ENCODE measurements at regions not wholly inside any gene's neighbourhood (a gene's known extent, or its start where the extent isn't known, plus 50 kb on each side); places are given as distances from the start of the nearest gene placed in this dataset.

- WGBS, 2 donors: 38 to 56% methylated on average over 2 of the region's 2 CpGs
- peaks cover 0 to 36% (median 11%) of the 10 kb centered on the region in 11 donors for H3K9me3 ChIP-seq
- DNase-seq: no peak
- no peak overlapping the region for H3K27ac ChIP-seq
- no peaks in the 10 kb centered on the region for H3K27me3 ChIP-seq
- TF ChIP-seq CTCF (IDR thresholded peaks at IDR 0.05): no peak
- H3K4me3 ChIP-seq: no peak overlapping the region
- H3K36me3 ChIP-seq: no peaks in the 10 kb centered on the region
- no peak for ATAC-seq
- no peaks in the 10 kb centered on the region for H3K4me1 ChIP-seq
- intact Hi-C loops (cut with DNase I): no loop called here
Measured at GRCh38 chr9:25850803-25851202, 172.6 kb upstream of the TUSC1 start.

- no peak for ATAC-seq
- no peak overlapping the region for H3K4me3 ChIP-seq
- no peaks in the 10 kb centered on the region for H3K4me1 ChIP-seq
- H3K9me3 ChIP-seq: peaks cover 0 to 3% (median 0%) of the 10 kb centered on the region in 11 donors
- intact Hi-C loops (cut with DNase I): no loop called here
- no peak for DNase-seq
- no peak for TF ChIP-seq CTCF (IDR thresholded peaks at IDR 0.05)
- H3K36me3 ChIP-seq: no peaks in the 10 kb centered on the region
- no peaks in the 10 kb centered on the region for H3K27me3 ChIP-seq
- 97 to 98% methylated on average over 1 of the region's 1 CpG for WGBS, 2 donors
- no peak overlapping the region for H3K27ac ChIP-seq
Measured at GRCh38 chr9:25845867-25846266, 167.6 kb upstream of the TUSC1 start.

GRCh38 chr9:25830381-25830780 is 152.1 kb upstream of the TUSC1 start:
- H3K4me1 ChIP-seq: no peaks in the 10 kb centered on the region
- H3K27ac ChIP-seq: no peak overlapping the region
- intact Hi-C loops (cut with DNase I): no loop called here
- 90% methylated on average over 7 of the region's 7 CpGs for WGBS, 2 donors
- no peak overlapping the region for H3K4me3 ChIP-seq
- no peaks in the 10 kb centered on the region for H3K36me3 ChIP-seq
- DNase-seq: no peak
- H3K27me3 ChIP-seq: no peaks in the 10 kb centered on the region
- H3K9me3 ChIP-seq: peaks cover 0 to 42% (median 8%) of the 10 kb centered on the region in 11 donors
- no peak for TF ChIP-seq CTCF (IDR thresholded peaks at IDR 0.05)
- no peak for ATAC-seq

- intact Hi-C loops (cut with DNase I): no loop called here
- 33% methylated on average over 1 of the region's 1 CpG for WGBS, 2 donors
- Histone ChIP-seq H3K4me3 (no peak overlapping the region), H3K27me3 (no peaks in the 10 kb centered on the region), H3K27ac (no peak overlapping the region), H3K4me1 (no peaks in the 10 kb centered on the region), H3K36me3 (no peaks in the 10 kb centered on the region), H3K9me3 (peaks cover 0 to 49% (median 11%) of the 10 kb centered on the region in 11 donors)
- DNase-seq (no peak), ATAC-seq (no peak)
- TF ChIP-seq CTCF (IDR thresholded peaks at IDR 0.05): no peak
Measured at GRCh38 chr9:25827626-25828025, 149.4 kb upstream of the TUSC1 start.
